ENCODE measurements at regions not wholly inside any gene's neighbourhood (a gene's known extent, or its start where the extent isn't known, plus 50 kb on each side); places are given as distances from the start of the nearest gene placed in this dataset.

- Histone ChIP-seq H4K91ac (ENCODE audit: insufficient read depth, low read depth, low read length) (no peak overlapping the region), H2BK20ac (ENCODE audit: low read depth, low read length) (no peak overlapping the region), H2AK5ac (ENCODE audit: low read depth, low read length) (no peak overlapping the region), H3K27ac (ENCODE audit: insufficient read depth, low read length) (no peak overlapping the region), H3K4me3 (ENCODE audit: insufficient read depth, low read depth, low read length) (no peak overlapping the region), H2BK15ac (ENCODE audit: low read depth, low read length) (no peak overlapping the region), H4K5ac (ENCODE audit: low read depth, low read length) (no peak overlapping the region), H3K18ac (ENCODE audit: low read depth, low read length) (no peak overlapping the region), H3K27me3 (ENCODE audit: control insufficient read depth, insufficient read depth, low read length) (no peaks in the 10 kb centered on the region), H4K20me1 (ENCODE audit: insufficient read depth, low read length) (no peaks in the 10 kb centered on the region), H3K4me1 (ENCODE audit: control insufficient read depth, insufficient read depth, low read length) (no peaks in the 10 kb centered on the region), H3K4ac (ENCODE audit: low read depth, low read length) (no peak overlapping the region), H3K4me2 (ENCODE audit: low read depth, low read length) (no peak overlapping the region), H3K79me1 (ENCODE audit: low read depth in 1 of 2, low read length in 2 of 2) (no peaks in the 10 kb centered on the region), H2BK5ac (ENCODE audit: low read depth, low read length, poor library complexity, severe bottlenecking) (no peak overlapping the region), H3K9ac (ENCODE audit: low read depth, low read length) (no peak overlapping the region), H4K8ac (ENCODE audit: low read depth in 2 of 2, low read length in 2 of 2) (no peak overlapping the region), H2BK120ac (ENCODE audit: low read depth, low read length) (no peak overlapping the region), H2AFZ (replicated peaks; ENCODE audit: low read length, poor library complexity) (no peak overlapping the region), H3K9me1 (ENCODE audit: insufficient read depth, low read length) (no peaks in the 10 kb centered on the region), H2AK9ac (replicated peaks; ENCODE audit: low read depth, low read length, poor library complexity) (no peak overlapping the region), H3K36me3 (ENCODE audit: control insufficient read depth, insufficient read depth, low read length) (no peaks in the 10 kb centered on the region), H3K56ac (ENCODE audit: extremely low read depth, insufficient read depth, low read length) (no peak overlapping the region), H3K14ac (replicated peaks; ENCODE audit: low read depth, low read length) (no peak overlapping the region), H3K9me3 (ENCODE audit: control insufficient read depth, insufficient read depth, low read length) (no peaks in the 10 kb centered on the region), H3K23ac (ENCODE audit: low read depth, low read length) (no peak overlapping the region)
- TF ChIP-seq MXI1 (IDR thresholded peaks at IDR 0.05; ENCODE audit: borderline replicate concordance, low read depth, low read length) (no peak), USF2 (IDR thresholded peaks at IDR 0.05; ENCODE audit: low read depth, low read length) (no peak), NFE2L2 (IDR thresholded peaks at IDR 0.05; ENCODE audit: low read depth, low read length) (no peak), BHLHE40 (IDR thresholded peaks at IDR 0.05; ENCODE audit: low read depth, low read length) (no peak), SMC3 (IDR thresholded peaks at IDR 0.05; ENCODE audit: low read depth, low read length) (no peak), CEBPB (IDR thresholded peaks at IDR 0.05; ENCODE audit: low read depth, low read length) (no peak), RAD21 (IDR thresholded peaks at IDR 0.05; ENCODE audit: low read length) (no peak), CHD1 (IDR thresholded peaks at IDR 0.05; ENCODE audit: low read depth, low read length) (no peak), MAFK (IDR thresholded peaks at IDR 0.05; ENCODE audit: low read depth, low read length) (no peak)
- ChIA-PET CTCF (no interaction called here), POLR2A (ENCODE audit: unreplicated experiment) (no interaction called here)
- intact Hi-C loops (cut with micrococcal nuclease) (no loop called here), dilution Hi-C loops (cut with HindIII; ENCODE audit: low sequenced_read_pairs, unreplicated experiment) (no loop called here), in situ Hi-C loops (cut with MboI; ENCODE audit: low sequenced_read_pairs) (no loop called here)
- no CpG with 5 or more reads among the region's 4 CpGs for WGBS, 2 experiments (ENCODE audit: extremely low coverage in 2 of 2, insufficient read length in 1 of 2)
- DNase-seq (no peak), ATAC-seq (ENCODE audit: low read depth) (no peak)
- BruUV-seq (replicated peaks) = no TSS peak
Observed at GRCh38 chr3:135618123-135618522, 347.4 kb upstream of the PPP2R3A start.
